ENCODE measurements at regions not wholly inside any gene's neighbourhood (a gene's known extent, or its start where the extent isn't known, plus 50 kb on each side); places are given as distances from the start of the nearest gene placed in this dataset.

DNA sequence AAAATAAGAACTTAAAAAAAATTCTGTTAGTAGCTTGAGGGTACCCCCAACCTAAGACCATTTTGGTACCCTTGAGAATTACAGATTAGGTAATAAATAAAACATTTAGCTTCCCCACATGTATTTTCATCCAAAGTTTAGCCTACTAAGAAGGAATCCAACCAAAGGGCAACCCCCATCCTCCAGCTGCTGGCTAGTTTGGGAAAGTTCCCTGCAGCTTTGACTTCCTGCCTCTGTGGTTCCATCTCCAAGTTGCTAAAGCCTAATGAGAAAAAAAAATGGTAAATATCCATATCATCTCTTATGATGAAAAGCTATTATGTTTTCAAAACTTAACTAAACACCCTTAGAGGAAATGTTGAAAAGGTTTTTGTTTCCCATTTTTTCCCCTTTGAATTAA, 547.2 kb downstream of the ANKRD7 start:
- TF ChIP-seq POLR2A (IDR thresholded peaks at IDR 0.05; ENCODE audit: low read depth, low read length) (no peak), TAF1 (IDR thresholded peaks at IDR 0.05; ENCODE audit: borderline replicate concordance, low read depth, low read length) (no peak)
- TF ChIP-seq, protein P1, sequence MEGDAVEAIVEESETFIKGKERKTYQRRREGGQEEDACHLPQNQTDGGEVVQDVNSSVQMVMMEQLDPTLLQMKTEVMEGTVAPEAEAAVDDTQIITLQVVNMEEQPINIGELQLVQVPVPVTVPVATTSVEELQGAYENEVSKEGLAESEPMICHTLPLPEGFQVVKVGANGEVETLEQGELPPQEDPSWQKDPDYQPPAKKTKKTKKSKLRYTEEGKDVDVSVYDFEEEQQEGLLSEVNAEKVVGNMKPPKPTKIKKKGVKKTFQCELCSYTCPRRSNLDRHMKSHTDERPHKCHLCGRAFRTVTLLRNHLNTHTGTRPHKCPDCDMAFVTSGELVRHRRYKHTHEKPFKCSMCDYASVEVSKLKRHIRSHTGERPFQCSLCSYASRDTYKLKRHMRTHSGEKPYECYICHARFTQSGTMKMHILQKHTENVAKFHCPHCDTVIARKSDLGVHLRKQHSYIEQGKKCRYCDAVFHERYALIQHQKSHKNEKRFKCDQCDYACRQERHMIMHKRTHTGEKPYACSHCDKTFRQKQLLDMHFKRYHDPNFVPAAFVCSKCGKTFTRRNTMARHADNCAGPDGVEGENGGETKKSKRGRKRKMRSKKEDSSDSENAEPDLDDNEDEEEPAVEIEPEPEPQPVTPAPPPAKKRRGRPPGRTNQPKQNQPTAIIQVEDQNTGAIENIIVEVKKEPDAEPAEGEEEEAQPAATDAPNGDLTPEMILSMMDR (IDR thresholded peaks at IDR 0.05 in 2 of 3, conservative IDR thresholded peaks at IDR 0.05 in 1 of 3; ENCODE audit: control insufficient read depth in 2 of 3, extremely low read depth in 1 of 3, insufficient read depth in 1 of 3, low read depth in 3 of 3, low read length in 3 of 3), result no peak
- TF ChIP-seq, protein P2, sequence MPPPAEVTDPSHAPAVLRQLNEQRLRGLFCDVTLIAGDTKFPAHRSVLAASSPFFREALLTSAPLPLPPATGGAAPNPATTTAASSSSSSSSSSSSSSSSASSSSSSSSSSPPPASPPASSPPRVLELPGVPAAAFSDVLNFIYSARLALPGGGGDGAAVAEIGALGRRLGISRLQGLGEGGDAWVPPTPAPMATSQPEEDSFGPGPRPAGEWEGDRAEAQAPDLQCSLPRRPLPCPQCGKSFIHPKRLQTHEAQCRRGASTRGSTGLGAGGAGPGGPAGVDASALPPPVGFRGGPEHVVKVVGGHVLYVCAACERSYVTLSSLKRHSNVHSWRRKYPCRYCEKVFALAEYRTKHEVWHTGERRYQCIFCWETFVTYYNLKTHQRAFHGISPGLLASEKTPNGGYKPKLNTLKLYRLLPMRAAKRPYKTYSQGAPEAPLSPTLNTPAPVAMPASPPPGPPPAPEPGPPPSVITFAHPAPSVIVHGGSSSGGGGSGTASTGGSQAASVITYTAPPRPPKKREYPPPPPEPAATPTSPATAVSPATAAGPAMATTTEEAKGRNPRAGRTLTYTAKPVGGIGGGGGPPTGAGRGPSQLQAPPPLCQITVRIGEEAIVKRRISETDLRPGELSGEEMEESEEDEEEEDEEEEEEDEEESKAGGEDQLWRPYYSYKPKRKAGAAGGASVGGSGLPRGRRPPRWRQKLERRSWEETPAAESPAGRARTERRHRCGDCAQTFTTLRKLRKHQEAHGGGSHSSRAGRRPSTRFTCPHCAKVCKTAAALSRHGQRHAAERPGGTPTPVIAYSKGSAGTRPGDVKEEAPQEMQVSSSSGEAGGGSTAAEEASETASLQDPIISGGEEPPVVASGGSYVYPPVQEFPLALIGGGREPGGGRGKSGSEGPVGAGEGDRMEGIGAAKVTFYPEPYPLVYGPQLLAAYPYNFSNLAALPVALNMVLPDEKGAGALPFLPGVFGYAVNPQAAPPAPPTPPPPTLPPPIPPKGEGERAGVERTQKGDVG (CRISPR knock-in tag; IDR thresholded peaks at IDR 0.05), result no peak
- TF ChIP-seq, protein P3, sequence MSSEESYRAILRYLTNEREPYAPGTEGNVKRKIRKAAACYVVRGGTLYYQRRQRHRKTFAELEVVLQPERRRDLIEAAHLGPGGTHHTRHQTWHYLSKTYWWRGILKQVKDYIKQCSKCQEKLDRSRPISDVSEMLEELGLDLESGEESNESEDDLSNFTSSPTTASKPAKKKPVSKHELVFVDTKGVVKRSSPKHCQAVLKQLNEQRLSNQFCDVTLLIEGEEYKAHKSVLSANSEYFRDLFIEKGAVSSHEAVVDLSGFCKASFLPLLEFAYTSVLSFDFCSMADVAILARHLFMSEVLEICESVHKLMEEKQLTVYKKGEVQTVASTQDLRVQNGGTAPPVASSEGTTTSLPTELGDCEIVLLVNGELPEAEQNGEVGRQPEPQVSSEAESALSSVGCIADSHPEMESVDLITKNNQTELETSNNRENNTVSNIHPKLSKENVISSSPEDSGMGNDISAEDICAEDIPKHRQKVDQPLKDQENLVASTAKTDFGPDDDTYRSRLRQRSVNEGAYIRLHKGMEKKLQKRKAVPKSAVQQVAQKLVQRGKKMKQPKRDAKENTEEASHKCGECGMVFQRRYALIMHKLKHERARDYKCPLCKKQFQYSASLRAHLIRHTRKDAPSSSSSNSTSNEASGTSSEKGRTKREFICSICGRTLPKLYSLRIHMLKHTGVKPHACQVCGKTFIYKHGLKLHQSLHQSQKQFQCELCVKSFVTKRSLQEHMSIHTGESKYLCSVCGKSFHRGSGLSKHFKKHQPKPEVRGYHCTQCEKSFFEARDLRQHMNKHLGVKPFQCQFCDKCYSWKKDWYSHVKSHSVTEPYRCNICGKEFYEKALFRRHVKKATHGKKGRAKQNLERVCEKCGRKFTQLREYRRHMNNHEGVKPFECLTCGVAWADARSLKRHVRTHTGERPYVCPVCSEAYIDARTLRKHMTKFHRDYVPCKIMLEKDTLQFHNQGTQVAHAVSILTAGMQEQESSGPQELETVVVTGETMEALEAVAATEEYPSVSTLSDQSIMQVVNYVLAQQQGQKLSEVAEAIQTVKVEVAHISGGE (CRISPR knock-in tag; IDR thresholded peaks at IDR 0.05), result no peak
- TF ChIP-seq, protein P4, sequence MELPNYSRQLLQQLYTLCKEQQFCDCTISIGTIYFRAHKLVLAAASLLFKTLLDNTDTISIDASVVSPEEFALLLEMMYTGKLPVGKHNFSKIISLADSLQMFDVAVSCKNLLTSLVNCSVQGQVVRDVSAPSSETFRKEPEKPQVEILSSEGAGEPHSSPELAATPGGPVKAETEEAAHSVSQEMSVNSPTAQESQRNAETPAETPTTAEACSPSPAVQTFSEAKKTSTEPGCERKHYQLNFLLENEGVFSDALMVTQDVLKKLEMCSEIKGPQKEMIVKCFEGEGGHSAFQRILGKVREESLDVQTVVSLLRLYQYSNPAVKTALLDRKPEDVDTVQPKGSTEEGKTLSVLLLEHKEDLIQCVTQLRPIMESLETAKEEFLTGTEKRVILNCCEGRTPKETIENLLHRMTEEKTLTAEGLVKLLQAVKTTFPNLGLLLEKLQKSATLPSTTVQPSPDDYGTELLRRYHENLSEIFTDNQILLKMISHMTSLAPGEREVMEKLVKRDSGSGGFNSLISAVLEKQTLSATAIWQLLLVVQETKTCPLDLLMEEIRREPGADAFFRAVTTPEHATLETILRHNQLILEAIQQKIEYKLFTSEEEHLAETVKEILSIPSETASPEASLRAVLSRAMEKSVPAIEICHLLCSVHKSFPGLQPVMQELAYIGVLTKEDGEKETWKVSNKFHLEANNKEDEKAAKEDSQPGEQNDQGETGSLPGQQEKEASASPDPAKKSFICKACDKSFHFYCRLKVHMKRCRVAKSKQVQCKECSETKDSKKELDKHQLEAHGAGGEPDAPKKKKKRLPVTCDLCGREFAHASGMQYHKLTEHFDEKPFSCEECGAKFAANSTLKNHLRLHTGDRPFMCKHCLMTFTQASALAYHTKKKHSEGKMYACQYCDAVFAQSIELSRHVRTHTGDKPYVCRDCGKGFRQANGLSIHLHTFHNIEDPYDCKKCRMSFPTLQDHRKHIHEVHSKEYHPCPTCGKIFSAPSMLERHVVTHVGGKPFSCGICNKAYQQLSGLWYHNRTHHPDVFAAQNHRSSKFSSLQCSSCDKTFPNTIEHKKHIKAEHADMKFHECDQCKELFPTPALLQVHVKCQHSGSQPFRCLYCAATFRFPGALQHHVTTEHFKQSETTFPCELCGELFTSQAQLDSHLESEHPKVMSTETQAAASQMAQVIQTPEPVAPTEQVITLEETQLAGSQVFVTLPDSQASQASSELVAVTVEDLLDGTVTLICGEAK (IDR thresholded peaks at IDR 0.05; ENCODE audit: borderline replicate concordance), result no peak
